Upper lobe of left lung (tissue), 6 donors: ENCODE measurements at regions not wholly inside any gene's neighbourhood (a gene's known extent, or its start where the extent isn't known, plus 50 kb on each side); places are given as distances from the start of the nearest gene placed in this dataset.

Experiments used
- ATAC-seq, 2 donors: fragments of 200-7000 bp; cut with Tn5 transposase; one replicate each; pipeline ENCODE4 v1.9.1; 2022; ENCODE audit warnings: mild to moderate bottlenecking in 2 of 2, moderate library complexity in 2 of 2; ENCODE audit not compliant: low FRiP score in 2 of 2
- DNase-seq, 2 donors: peaks; one replicate each; pipeline ENCODE4 v3.0.0-alpha.2; 2019 to 2020
- H3K27ac ChIP-seq, 4 donors: fragments of 200-600 bp; sonication (generic); one replicate each; pipeline ENCODE4 v1.5.1; 2016 to 2019
- H3K27me3 ChIP-seq, 4 donors: fragments of 200-600 bp; sonication (generic); one replicate each; pipeline ENCODE4 v1.5.1; 2017 to 2019
- H3K36me3 ChIP-seq, 4 donors: fragments of 200-600 bp; sonication (generic); one replicate each; pipeline ENCODE4 v1.5.1; 2016 to 2019
- H3K4me1 ChIP-seq, 4 donors: fragments of 200-600 bp; sonication (generic); one replicate each; pipeline ENCODE4 v1.5.1; 2018 to 2019
- H3K4me3 ChIP-seq, 4 donors: fragments of 200-600 bp; sonication (generic); one replicate each; pipeline ENCODE4 v1.5.1; 2017 to 2019; ENCODE audit warnings: mild to moderate bottlenecking in 2 of 4, moderate library complexity in 1 of 4
- H3K9me3 ChIP-seq, 4 donors: fragments of 200-600 bp; sonication (generic); one replicate each; pipeline ENCODE4 v1.5.1; 2018 to 2019
- CTCF ChIP-seq, 6 experiments: fragments of 450-650 bp in 4 of 6; fragments of 200-600 bp in 2 of 6; sonication (generic) in 2 of 6; IDR thresholded peaks; one replicate each; pipeline ENCODE4 v1.5.1; 2016 to 2019; ENCODE audit warnings: antibody characterized with exemption in 6 of 6
- EP300 ChIP-seq, 4 donors: sonication (generic); formaldehyde crosslinking; IDR thresholded peaks; one replicate each; pipeline ENCODE4 v1.5.1; 2017; ENCODE audit warnings: antibody characterized with exemption in 4 of 4, control low read depth in 2 of 4
- POLR2A ChIP-seq, 4 donors: fragments of 450-650 bp; IDR thresholded peaks; one replicate each; pipeline ENCODE4 v1.5.1; 2016 to 2017; ENCODE audit warnings: antibody characterized with exemption in 4 of 4, mild to moderate bottlenecking in 2 of 4
- POLR2AphosphoS5 ChIP-seq, 2 donors: sonication (generic); formaldehyde crosslinking; IDR thresholded peaks; one replicate each; pipeline ENCODE4 v1.5.1; 2017; ENCODE audit warnings: antibody characterized with exemption in 2 of 2
- WGBS, 2 donors: methylation state at CpG; one replicate each; pipeline ENCODE4 v1.1.5; 2017 to 2018; 5-methylcytosine and 5-hydroxymethylcytosine counted together
- donor health status: DM: no; HTN: no; CAD: no; lungs with moderate emphysema.
- donor health status: DM: no; HTN: yes; CAD: no; lungs with severe emphysema.

- Histone ChIP-seq H3K27ac (no peak overlapping the region), H3K36me3 (no peaks in the 10 kb centered on the region), H3K4me3 (no peak overlapping the region), H3K27me3 (no peaks in the 10 kb centered on the region), H3K9me3 (no peaks in the 10 kb centered on the region), H3K4me1 (no peaks in the 10 kb centered on the region)
- WGBS, 2 donors = 83 to 87% methylated on average over 6 of the region's 6 CpGs
- TF ChIP-seq POLR2A (IDR thresholded peaks at IDR 0.05) (no peak), EP300 (IDR thresholded peaks at IDR 0.05) (no peak)
- DNase-seq (no peak), ATAC-seq (no peak)
These were observed 642.2 kb downstream of the IQCM start for GRCh38 chr4:149173241-149174013.

- H3K36me3 ChIP-seq = no peaks in the 10 kb centered on the region
- no peak overlapping the region for H3K27ac ChIP-seq
- no peaks in the 10 kb centered on the region for H3K9me3 ChIP-seq
- H3K27me3 ChIP-seq = no peaks in the 10 kb centered on the region
- no peak for DNase-seq
- ATAC-seq = no peak
- H3K4me3 ChIP-seq = no peak overlapping the region
- TF ChIP-seq EP300 (IDR thresholded peaks at IDR 0.05) = no peak
- TF ChIP-seq POLR2A (IDR thresholded peaks at IDR 0.05) = no peak
- no peak for TF ChIP-seq POLR2AphosphoS5 (IDR thresholded peaks at IDR 0.05)
- no peak for TF ChIP-seq CTCF (IDR thresholded peaks at IDR 0.05)
- no peaks in the 10 kb centered on the region for H3K4me1 ChIP-seq
- WGBS, 2 donors = 82 to 83% methylated on average over 2 of the region's 2 CpGs
These were observed 647.0 kb downstream of the IQCM start for GRCh38 chr4:149168645-149169044.

GRCh38 chr4:149166876-149167275 is 648.8 kb downstream of the IQCM start:
- H3K9me3 ChIP-seq = no peaks in the 10 kb centered on the region
- ATAC-seq (no peak), DNase-seq (no peak)
- no peaks in the 10 kb centered on the region for H3K27me3 ChIP-seq
- H3K4me1 ChIP-seq = no peaks in the 10 kb centered on the region
- no peak overlapping the region for H3K4me3 ChIP-seq
- no peak overlapping the region for H3K27ac ChIP-seq
- no peaks in the 10 kb centered on the region for H3K36me3 ChIP-seq
- WGBS, 2 donors = 89 to 92% methylated on average over 2 of the region's 2 CpGs
- TF ChIP-seq CTCF (IDR thresholded peaks at IDR 0.05) (no peak), EP300 (IDR thresholded peaks at IDR 0.05) (no peak), POLR2A (IDR thresholded peaks at IDR 0.05) (no peak), POLR2AphosphoS5 (IDR thresholded peaks at IDR 0.05) (no peak)

GRCh38 chr4:149166365-149166764 is 649.3 kb downstream of the IQCM start:
- WGBS, 2 donors = 77 to 84% methylated on average over 1 of the region's 1 CpG
- Histone ChIP-seq H3K4me1 (no peaks in the 10 kb centered on the region), H3K36me3 (no peaks in the 10 kb centered on the region), H3K27ac (no peak overlapping the region), H3K4me3 (no peak overlapping the region), H3K9me3 (no peaks in the 10 kb centered on the region), H3K27me3 (no peaks in the 10 kb centered on the region)
- ATAC-seq (no peak), DNase-seq (no peak)
- no peak for TF ChIP-seq CTCF (IDR thresholded peaks at IDR 0.05)
- TF ChIP-seq POLR2AphosphoS5 (IDR thresholded peaks at IDR 0.05) = no peak
- no peak for TF ChIP-seq EP300 (IDR thresholded peaks at IDR 0.05)
- TF ChIP-seq POLR2A (IDR thresholded peaks at IDR 0.05) = no peak

GRCh38 chr4:149164282-149164681 is 651.4 kb downstream of the IQCM start:
- no peak for ATAC-seq
- H3K36me3 ChIP-seq = no peaks in the 10 kb centered on the region

More at GRCh38 chr4:149164282-149164681, 651.4 kb downstream of the IQCM start:
- no peak for TF ChIP-seq POLR2AphosphoS5 (IDR thresholded peaks at IDR 0.05)
- no peak for TF ChIP-seq CTCF (IDR thresholded peaks at IDR 0.05)
- no peak for TF ChIP-seq POLR2A (IDR thresholded peaks at IDR 0.05)
- TF ChIP-seq EP300 (IDR thresholded peaks at IDR 0.05) = no peak
- H3K4me1 ChIP-seq = no peaks in the 10 kb centered on the region
- H3K4me3 ChIP-seq = no peak overlapping the region
- H3K27me3 ChIP-seq = no peaks in the 10 kb centered on the region
- WGBS, 2 donors = 67 to 83% methylated on average over 3 of the region's 3 CpGs
- H3K27ac ChIP-seq = no peak overlapping the region
- H3K9me3 ChIP-seq = no peaks in the 10 kb centered on the region
- no peak for DNase-seq
